ENCODE measurements at regions not wholly inside any gene's neighbourhood (a gene's known extent, or its start where the extent isn't known, plus 50 kb on each side); places are given as distances from the start of the nearest gene placed in this dataset.

GRCh38 chr4:33566649-33567048 lies 2677.7 kb downstream of the ARAP2 start:
- TF ChIP-seq POLR2A (IDR thresholded peaks at IDR 0.05) (no peak), EP300 (IDR thresholded peaks at IDR 0.05) (no peak)
- TF ChIP-seq, protein P1, sequence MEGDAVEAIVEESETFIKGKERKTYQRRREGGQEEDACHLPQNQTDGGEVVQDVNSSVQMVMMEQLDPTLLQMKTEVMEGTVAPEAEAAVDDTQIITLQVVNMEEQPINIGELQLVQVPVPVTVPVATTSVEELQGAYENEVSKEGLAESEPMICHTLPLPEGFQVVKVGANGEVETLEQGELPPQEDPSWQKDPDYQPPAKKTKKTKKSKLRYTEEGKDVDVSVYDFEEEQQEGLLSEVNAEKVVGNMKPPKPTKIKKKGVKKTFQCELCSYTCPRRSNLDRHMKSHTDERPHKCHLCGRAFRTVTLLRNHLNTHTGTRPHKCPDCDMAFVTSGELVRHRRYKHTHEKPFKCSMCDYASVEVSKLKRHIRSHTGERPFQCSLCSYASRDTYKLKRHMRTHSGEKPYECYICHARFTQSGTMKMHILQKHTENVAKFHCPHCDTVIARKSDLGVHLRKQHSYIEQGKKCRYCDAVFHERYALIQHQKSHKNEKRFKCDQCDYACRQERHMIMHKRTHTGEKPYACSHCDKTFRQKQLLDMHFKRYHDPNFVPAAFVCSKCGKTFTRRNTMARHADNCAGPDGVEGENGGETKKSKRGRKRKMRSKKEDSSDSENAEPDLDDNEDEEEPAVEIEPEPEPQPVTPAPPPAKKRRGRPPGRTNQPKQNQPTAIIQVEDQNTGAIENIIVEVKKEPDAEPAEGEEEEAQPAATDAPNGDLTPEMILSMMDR (IDR thresholded peaks at IDR 0.05): no peak
